ENCODE measurements at regions not wholly inside any gene's neighbourhood (a gene's known extent, or its start where the extent isn't known, plus 50 kb on each side); places are given as distances from the start of the nearest gene placed in this dataset.

GRCh38 chr1:38454236-38454635 is 405.3 kb downstream of the RRAGC start:
- no peaks in the 10 kb centered on the region for H3K79me2 ChIP-seq (ENCODE audit: insufficient read depth, low read length)
- ATAC-seq = peak; percentile 80
- H3K9ac ChIP-seq (ENCODE audit: low read length) = no peak overlapping the region
- ChIA-PET CTCF (no interaction called here), POLR2A (no interaction called here), RAD21 (ENCODE audit: low non-redundant PET in 1 of 2, low total read pairs in 2 of 2, uncharacterized antibody in 2 of 2, unreplicated experiment in 2 of 2) (no interaction called here)
- no peaks in the 10 kb centered on the region for H4K20me1 ChIP-seq (ENCODE audit: insufficient read depth)
- H2AFZ ChIP-seq (ENCODE audit: low read depth, low read length, poor library complexity, severe bottlenecking) = no peak overlapping the region
- intact Hi-C loops (cut with micrococcal nuclease) = no loop called here
- no peak for TF ChIP-seq ZFX (IDR thresholded peaks at IDR 0.05)
- TF ChIP-seq ELF1 (IDR thresholded peaks at IDR 0.05; ENCODE audit: borderline replicate concordance, low read depth) = no peak
- TF ChIP-seq SP1 (IDR thresholded peaks at IDR 0.05; ENCODE audit: low read depth) = no peak
- no peak for TF ChIP-seq RAD21 (IDR thresholded peaks at IDR 0.05; ENCODE audit: low read depth)
- no peak for TF ChIP-seq CBX3 (IDR thresholded peaks at IDR 0.05; ENCODE audit: low read depth)
- TF ChIP-seq ATF3 (IDR thresholded peaks at IDR 0.05) = no peak
- no peak for TF ChIP-seq ZNF274 (IDR thresholded peaks at IDR 0.05; ENCODE audit: low read depth, low read length)
- no peak for TF ChIP-seq EZH2phosphoT487 (IDR thresholded peaks at IDR 0.05; ENCODE audit: borderline replicate concordance)
- TF ChIP-seq SRF (IDR thresholded peaks at IDR 0.05; ENCODE audit: low read depth) = no peak
- no peak for TF ChIP-seq FOSL1 (IDR thresholded peaks at IDR 0.05; ENCODE audit: low read depth)
- no peak for TF ChIP-seq SIN3A (IDR thresholded peaks at IDR 0.05; ENCODE audit: low read depth)
- TF ChIP-seq ZBTB33 (IDR thresholded peaks at IDR 0.05; ENCODE audit: extremely low read depth, insufficient replicate concordance, low read length) = no peak
- TF ChIP-seq CEBPB (IDR thresholded peaks at IDR 0.05; ENCODE audit: low read depth) = no peak
- TF ChIP-seq TCF7L2 (IDR thresholded peaks at IDR 0.05; ENCODE audit: borderline replicate concordance, extremely low read depth, insufficient read depth, insufficient read length) = no peak
- no peak overlapping the region for H3K4me3 ChIP-seq (replicated peaks in 1 of 2; ENCODE audit: low read depth in 1 of 2, low read length in 2 of 2)
- no peaks in the 10 kb centered on the region for H3K36me3 ChIP-seq (ENCODE audit: control insufficient read depth in 1 of 2, insufficient read depth in 2 of 2, low read length in 2 of 2)
- no peaks in the 10 kb centered on the region for H3K9me2 ChIP-seq (ENCODE audit: insufficient read depth)
- H3K4me2 ChIP-seq (ENCODE audit: low read length) = no peak overlapping the region
- no peak overlapping the region for H3K27ac ChIP-seq (ENCODE audit: low read depth, low read length)
- H3K9me3 ChIP-seq (ENCODE audit: control insufficient read depth in 1 of 2, insufficient read depth in 1 of 2, low read depth in 1 of 2, low read length in 2 of 2) = no peaks in the 10 kb centered on the region
- no TSS peak for BruUV-seq (replicated peaks)
- peaks cover 3 to 6% of the 10 kb centered on the region in 2 experiments; a peak in 3 of 4 replicates for H3K4me1 ChIP-seq (ENCODE audit: control insufficient read depth in 1 of 2, insufficient read depth in 2 of 2, low read length in 2 of 2)
- peak; percentile 6 for DNase-seq (ENCODE audit: low read depth, low spot score)
- peaks cover 35% of the 10 kb centered on the region for H3K27me3 ChIP-seq (ENCODE audit: insufficient read depth, low read length)
